Muscle of back (tissue), 3 donors: ENCODE measurements at regions not wholly inside any gene's neighbourhood (a gene's known extent, or its start where the extent isn't known, plus 50 kb on each side); places are given as distances from the start of the nearest gene placed in this dataset.

ENCODE experiments used
- DNase-seq, 3 donors: peaks; one replicate each; pipeline versions ENCODE4 v3.0.0 to v3.0.0-alpha.2; 2013

DNA sequence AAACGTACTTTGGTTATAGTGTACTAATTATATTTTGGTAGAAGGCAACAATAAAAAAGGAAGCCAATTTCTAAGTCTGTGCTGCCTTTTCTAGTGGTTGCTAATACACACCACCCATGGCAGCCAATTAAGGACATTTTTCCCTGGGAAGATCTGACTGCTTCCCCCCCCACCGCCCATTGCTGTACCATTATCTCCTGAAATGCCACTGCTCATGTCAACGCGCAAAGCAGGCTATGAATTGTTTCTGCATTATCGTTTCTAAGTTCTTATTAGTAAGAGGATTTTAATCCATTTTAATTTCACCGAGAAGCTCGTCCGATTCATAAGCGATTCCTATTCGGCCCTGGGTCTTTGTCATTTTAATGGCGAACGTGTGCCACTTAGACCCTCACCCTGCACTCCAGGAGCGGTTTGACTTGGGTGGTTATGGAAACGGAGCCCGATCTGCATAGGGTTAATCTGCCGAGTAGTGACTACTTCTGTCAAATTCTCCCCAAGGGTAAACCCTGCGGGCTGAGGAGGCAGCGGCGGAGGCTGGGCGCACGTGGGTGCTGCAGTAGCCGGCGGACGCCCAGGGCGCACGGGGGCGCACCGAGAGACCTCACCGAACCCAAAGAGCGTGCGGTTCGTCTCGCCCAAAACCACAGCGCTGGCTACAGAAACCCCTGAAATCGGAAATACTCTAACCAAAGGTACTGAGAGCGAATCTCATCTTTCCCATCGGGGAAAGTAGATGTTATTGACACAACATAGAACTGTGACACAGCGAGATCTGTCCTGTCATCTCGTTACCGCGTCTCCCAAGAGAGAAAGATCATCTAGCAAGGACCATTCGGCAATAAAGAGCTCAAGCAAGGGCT lies 55.8 kb upstream of the SHC3 start:
- DNase-seq: no peak

DNA sequence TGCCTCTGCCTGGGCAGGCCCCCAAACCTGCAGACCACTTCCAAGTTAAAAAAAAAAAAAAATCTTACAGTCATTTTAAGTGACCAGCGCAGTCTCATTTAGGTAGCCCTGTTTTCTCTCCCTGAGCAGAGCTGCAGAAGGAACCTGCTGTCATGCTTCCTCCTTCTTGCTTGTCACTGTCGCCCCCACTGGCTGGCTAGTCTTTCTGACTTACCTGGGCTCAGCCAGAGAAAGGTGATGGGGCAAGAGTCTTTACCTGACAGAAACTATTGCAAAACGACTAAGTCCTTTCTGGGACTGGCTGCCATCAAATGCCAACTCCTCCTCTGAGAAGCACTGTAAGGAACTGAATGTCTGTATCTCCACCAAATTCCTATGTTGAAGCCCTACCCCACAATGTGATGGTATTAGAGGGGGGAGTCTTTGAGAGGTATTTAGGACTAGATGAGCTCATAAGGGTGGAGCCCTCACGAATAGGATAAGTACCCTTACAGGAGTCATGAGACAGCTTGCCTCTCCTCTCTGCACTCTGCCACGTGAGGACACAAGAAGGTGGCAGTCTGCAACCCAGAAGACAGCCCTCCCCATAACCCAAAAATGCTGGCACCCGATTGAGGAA lies 58.4 kb upstream of the SHC3 start:
- DNase-seq: no peak

GRCh38 chr9:89238424-89238823 lies 59.8 kb upstream of the SHC3 start:
- DNase-seq: no peak

- DNase-seq: no peak
Observed at GRCh38 chr9:89243296-89244061, 64.9 kb upstream of the SHC3 start.

DNA sequence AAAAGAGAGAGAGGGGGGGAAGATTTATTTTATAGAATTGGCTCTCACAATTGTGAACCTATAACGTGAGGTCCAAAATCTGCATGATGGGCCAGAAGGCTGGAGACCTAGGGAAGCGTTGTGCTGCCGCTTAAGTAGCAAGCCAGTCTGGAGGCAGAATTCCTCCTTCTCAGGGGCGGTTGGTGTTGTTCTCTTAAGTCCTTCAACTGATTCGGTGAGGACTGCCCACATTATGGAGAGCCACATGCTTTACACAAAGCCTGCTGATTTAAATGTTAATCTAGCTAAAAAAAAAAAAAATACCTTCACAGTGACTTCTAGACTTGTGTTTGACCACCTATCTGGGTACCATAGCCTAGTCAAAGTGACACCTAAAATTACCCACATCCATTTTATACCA lies 64.2 kb upstream of the CKS2 start:
- DNase-seq: no peak

DNA sequence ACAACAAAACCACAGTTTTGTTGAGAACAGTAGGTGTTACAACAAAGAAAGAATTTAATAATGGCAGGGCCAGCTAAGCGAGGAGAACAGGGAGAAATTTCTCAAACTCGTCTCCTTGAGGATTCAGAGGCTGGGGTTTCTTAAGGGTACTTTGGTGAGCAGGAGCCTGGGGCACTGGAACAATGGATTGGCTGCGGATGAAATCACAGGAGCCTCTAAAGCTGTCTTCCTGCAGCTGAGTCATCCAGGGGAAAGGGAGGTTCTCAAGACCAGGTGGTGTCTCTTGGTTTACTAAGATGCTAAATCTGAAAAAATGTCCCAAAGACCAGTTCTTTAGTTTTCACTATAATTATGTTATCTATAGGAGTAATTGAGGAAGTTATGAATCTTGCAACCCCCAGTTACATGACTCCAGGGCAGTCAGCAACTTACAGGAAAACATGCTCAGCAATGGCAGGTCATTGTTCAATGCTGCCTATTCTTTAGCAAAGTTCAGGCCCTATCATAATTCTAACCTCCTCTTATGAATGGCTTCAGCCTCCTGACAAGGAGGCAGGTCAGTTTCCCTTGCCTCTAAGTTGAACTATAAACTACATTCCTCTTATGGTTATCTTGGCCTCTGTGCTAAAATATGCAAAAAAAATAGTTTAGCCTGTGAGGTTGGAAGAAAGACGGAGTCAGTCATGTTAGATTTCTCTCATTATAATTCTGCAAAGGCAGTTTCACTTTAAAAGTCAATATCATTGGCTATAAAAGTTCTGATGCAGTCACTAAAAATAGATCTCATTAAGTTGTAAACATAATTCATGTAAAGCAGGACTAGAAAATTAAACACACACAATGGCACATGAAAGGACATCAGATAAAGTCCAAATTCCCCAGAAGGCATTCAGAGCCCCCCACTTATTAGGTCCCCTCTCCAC lies 63.3 kb upstream of the CKS2 start:
- DNase-seq: no peak

DNA sequence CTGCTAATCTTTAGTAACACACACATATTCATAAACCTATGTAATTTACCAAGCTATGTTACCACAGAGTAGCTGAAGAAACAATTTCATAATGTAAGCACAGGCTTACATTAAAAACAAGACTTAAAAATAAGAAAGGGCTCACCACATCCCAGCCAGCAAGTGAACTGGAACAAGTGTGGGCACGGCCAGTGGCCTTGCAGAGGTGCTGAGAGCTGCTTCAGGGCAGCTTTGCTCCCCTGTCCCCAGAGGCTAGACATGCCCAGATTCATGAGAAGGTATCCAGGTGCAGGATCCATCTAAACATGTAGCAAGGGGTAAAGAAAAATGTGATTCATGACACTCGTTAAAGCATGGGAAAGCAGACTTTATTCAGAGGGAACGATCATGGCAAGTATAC lies 62.0 kb upstream of the CKS2 start:
- no peak for DNase-seq

DNA sequence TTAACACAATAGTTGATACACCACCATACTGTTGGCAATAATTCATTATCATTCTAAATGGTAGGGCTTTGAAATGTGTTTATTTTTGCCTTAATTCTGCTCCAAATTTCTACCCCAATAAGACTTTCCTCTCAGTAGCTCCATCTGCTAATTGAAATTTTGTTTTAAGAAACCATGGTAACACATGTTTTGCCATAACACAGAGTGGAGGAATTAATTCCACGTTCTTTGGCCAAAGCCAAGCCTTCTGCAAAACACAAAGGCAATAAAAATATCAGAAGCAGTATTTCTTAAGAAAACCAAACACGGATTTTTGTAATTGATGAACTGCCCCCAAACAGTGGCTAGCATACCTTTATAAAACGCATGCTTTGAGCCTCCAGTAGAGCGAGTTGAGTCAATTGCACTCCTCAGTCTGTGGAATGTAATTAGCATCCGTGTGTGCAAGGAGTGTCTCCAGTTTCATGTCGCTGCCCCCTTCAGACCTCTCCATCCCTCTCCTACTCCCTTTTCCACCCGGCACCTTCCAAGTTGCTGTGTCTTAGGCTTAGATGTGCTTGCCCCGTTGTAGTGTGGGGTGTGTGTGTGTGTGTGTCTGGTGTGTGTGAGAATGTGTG lies 58.2 kb upstream of the CKS2 start:
- peak in 1 of 3 donors; percentile 12 for DNase-seq

GRCh38 chr9:89254058-89254772 lies 56.8 kb upstream of the CKS2 start:
- DNase-seq: no peak

DNA sequence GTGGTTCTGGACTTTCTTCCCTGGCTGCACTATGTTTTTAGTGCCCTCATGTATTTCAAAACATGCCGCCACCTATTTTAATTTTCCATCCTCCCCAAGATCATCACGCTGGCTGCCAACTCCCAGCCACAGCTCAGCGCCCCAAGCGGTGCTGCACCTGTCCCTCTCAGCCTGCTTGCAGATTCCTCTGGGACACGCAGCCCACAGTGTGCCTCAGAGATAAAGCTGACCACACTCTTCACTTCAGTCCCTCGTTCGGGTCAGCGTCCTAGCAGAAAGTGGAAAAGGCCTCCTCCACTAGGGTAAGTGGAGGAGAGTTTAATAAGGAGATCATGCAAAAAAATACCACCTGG lies 56.2 kb upstream of the CKS2 start:
- DNase-seq: no peak

- no peak for DNase-seq
Observed at GRCh38 chr9:89256225-89256624, 54.8 kb upstream of the CKS2 start.

GRCh38 chr9:89256642-89257041 lies 54.4 kb upstream of the CKS2 start:
- no peak for DNase-seq

DNA sequence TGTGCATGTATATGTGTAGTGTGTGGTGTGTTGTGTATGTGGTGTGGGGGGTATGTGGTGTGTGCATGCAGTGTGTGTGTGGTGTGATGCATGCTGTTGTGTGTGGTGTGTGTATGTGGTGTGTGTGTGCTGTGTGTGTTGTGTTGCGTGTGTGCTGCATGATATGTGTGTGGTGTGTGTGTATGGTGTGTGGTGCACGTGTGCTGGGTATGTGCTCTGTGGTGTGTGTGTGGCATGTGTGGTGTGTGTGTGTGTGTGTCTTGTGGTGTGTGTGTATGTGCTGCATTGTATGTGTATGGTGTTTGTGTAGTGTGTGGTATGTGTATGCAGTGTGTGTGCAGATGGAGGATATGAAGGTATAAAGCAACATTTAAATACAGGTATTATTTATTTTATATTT lies 50.5 kb upstream of the CKS2 start:
- no peak for DNase-seq
